HepG2 (cell line): ENCODE measurements at regions not wholly inside any gene's neighbourhood (a gene's known extent, or its start where the extent isn't known, plus 50 kb on each side); places are given as distances from the start of the nearest gene placed in this dataset.
A peak's percentile ranks its signal among the peaks of the same experiment; 100 is the strongest.
"Not testable (repeated sequence)": the region's sequence is repeated elsewhere in the genome, so short reads cannot be mapped to it uniquely, and the experiment has no call there.

Experiments used
- ATAC-seq: fragments of 200-7000 bp; cut with Tn5 transposase; 3 replicates; pipeline ENCODE4 v1.9.1; 2020; ENCODE audit warnings: mild to moderate bottlenecking, moderate library complexity
- BruUV-seq: library from RNA; stranded (reverse); fragments of 400-500 nt; replicated peaks from 2 replicates; lab custom pipeline; 2021; lab: Mats Ljungman, UMichigan
- CTCF ChIA-PET: fragments of 300-600 bp; formaldehyde crosslinking; extraction: SDS; loops from one replicate; lab custom pipeline; 2021; ENCODE audit warnings: low total read pairs, inconsistent platforms, low intra/inter-chr PET ratio; lab: Yijun Ruan, JAX
- POLR2A ChIA-PET: fragments of 350-600 bp; sonication (Branson Sonifier 250); formaldehyde crosslinking; loops from one replicate; lab custom pipeline; 2020; ENCODE audit warnings: antibody characterized with exemption, inconsistent platforms; lab: Yijun Ruan, JAX
- DNase-seq: peaks from one replicate; pipeline ENCODE4 v3.0.0-alpha.2; 2015; ENCODE audit warnings: low spot score
- FAIRE-seq: peaks from 3 replicates; lab custom pipeline; 2011; peaks lifted over from hg19 to GRCh38; lab: Jason Lieb, UNC
- H2AFZ ChIP-seq: one replicate; pipeline ENCODE4 v1.6.1; 2011; ENCODE audit warnings: low read length, inconsistent platforms
- H3K27ac ChIP-seq: fragments of 300-600 bp; 3 replicates; pipeline ENCODE4 v1.8.0; 2011; ENCODE audit warnings: mixed run types, mild to moderate bottlenecking, mixed read lengths, low read length, inconsistent platforms; ENCODE audit not compliant: insufficient read depth; ENCODE audit errors: extremely low read length
- H3K27me3 ChIP-seq, 2 experiments: fragments of 200-600 bp in 1 of 2; 2 replicates in 1 of 2; 3 replicates in 1 of 2; pipeline versions ENCODE4 v1.6.0 to v1.8.0; 2011; ENCODE audit warnings: low read length in 2 of 2, mild to moderate bottlenecking in 2 of 2, moderate library complexity in 2 of 2, inconsistent platforms in 1 of 2; ENCODE audit not compliant: insufficient read depth in 2 of 2, control insufficient read depth in 1 of 2
- H3K36me3 ChIP-seq, 2 experiments: fragments of 200-600 bp in 1 of 2; replicated peaks in 1 of 2; 2 replicates in 1 of 2; 3 replicates in 1 of 2; pipeline versions ENCODE4 v1.5.1 to v1.8.0; 2011; ENCODE audit warnings: low read length in 2 of 2, inconsistent platforms in 1 of 2; ENCODE audit not compliant: insufficient read depth in 2 of 2, control insufficient read depth in 1 of 2
- H3K4me1 ChIP-seq: 2 replicates; pipeline ENCODE4 v1.5.1; 2012; ENCODE audit warnings: low read length, inconsistent platforms; ENCODE audit not compliant: insufficient read depth
- H3K4me2 ChIP-seq: 2 replicates; pipeline ENCODE4 v1.6.0; 2011; ENCODE audit warnings: low read depth, low read length, inconsistent platforms
- H3K4me3 ChIP-seq, 3 experiments: fragments of 200-600 bp in 1 of 3; sonication (generic), shearing (Covaris generic) in 1 of 3; replicated peaks in 1 of 3; 2 replicates each; pipeline ENCODE4 v1.5.1; 2011 to 2016; ENCODE audit warnings: low read length in 3 of 3, inconsistent platforms in 2 of 3, low read depth in 2 of 3, mild to moderate bottlenecking in 2 of 3, control low read depth in 1 of 3, mixed read lengths in 1 of 3; ENCODE audit not compliant: insufficient read depth in 1 of 3
- H3K79me2 ChIP-seq: one replicate; pipeline ENCODE4 v1.6.1; 2011; ENCODE audit warnings: low read length, inconsistent platforms; ENCODE audit not compliant: insufficient read depth
- H3K9ac ChIP-seq: 2 replicates; pipeline ENCODE4 v1.6.0; 2011; ENCODE audit warnings: mild to moderate bottlenecking, low read depth, low read length, inconsistent platforms; ENCODE audit not compliant: insufficient read depth
- H3K9me3 ChIP-seq: 2 replicates; pipeline ENCODE4 v1.5.1; 2012; ENCODE audit warnings: mild to moderate bottlenecking, low read length
- H4K20me1 ChIP-seq: 2 replicates; pipeline ENCODE4 v1.6.0; 2011; ENCODE audit warnings: inconsistent platforms, mild to moderate bottlenecking, low read length, moderate library complexity; ENCODE audit not compliant: insufficient read depth
- MXI1 ChIP-seq: IDR thresholded peaks from 3 replicates; pipeline ENCODE4 v1.6.1; 2012; ENCODE audit warnings: low read depth, low read length, inconsistent platforms, borderline replicate concordance
- SIN3A ChIP-seq: IDR thresholded peaks from 2 replicates; pipeline ENCODE4 v1.6.1; 2011; ENCODE audit warnings: low read depth, mild to moderate bottlenecking, control low read depth, low read length, borderline replicate concordance
- ZNF318 ChIP-seq: sonication (generic); formaldehyde crosslinking; IDR thresholded peaks from 2 replicates; pipeline ENCODE4 v1.4.0; 2020; ENCODE audit warnings: mild to moderate bottlenecking, missing genetic modification reagents
- ZNF431 ChIP-seq: sonication (generic); formaldehyde crosslinking; IDR thresholded peaks from 2 replicates; pipeline ENCODE4 v1.9.0; 2022; ENCODE audit warnings: missing genetic modification reagents, low read depth, mild to moderate bottlenecking, borderline replicate concordance
- ZNF577 ChIP-seq: sonication (generic); formaldehyde crosslinking; IDR thresholded peaks from 2 replicates; pipeline ENCODE4 v1.4.0; 2020; ENCODE audit warnings: mild to moderate bottlenecking, low read depth, missing genetic modification reagents, borderline replicate concordance
- ZNF816 ChIP-seq: sonication (generic); formaldehyde crosslinking; IDR thresholded peaks from 2 replicates; pipeline ENCODE4 v1.8.0; 2022; ENCODE audit warnings: missing genetic modification reagents, mild to moderate bottlenecking, borderline replicate concordance
- WGBS: methylation state at CpG from one replicate; pipeline ENCODE4 v1.1.6; 2017; ENCODE audit warnings: low lambda C conversion rate; 5-methylcytosine and 5-hydroxymethylcytosine counted together
- in situ Hi-C: cut with HindIII; loops from 2 replicates; pipeline ENCODE4 v1.10.0; 2017; ENCODE audit warnings: low pct_unique_long_range_greater_than_20kb; ENCODE audit not compliant: extremely low pct_ligation_motif_present
- intact Hi-C: fragments of 100-400 bp; cut with micrococcal nuclease; formaldehyde crosslinking; loops from one replicate; pipeline ENCODE4 v1.10.0; 2022; ENCODE audit not compliant: unreplicated experiment

- TF ChIP-seq ZNF318 (CRISPR knock-in tag) (no peak), ZNF577 (no peak), ZNF816 (CRISPR knock-in tag) (no peak), MXI1 (no peak), SIN3A (no peak)
Observed at GRCh38 chr2:62391696-62392095, 114.3 kb downstream of the TMEM17 start (continued).

- FAIRE-seq, BruUV-seq, H3K4me2 ChIP-seq, POLR2A ChIA-PET, H2AFZ ChIP-seq, H3K4me3 ChIP-seq, ATAC-seq, DNase-seq, CTCF ChIA-PET, H3K27me3 ChIP-seq, H4K20me1 ChIP-seq, H3K27ac ChIP-seq, H3K36me3 ChIP-seq, H3K9me3 ChIP-seq, H3K9ac ChIP-seq, H3K79me2 ChIP-seq, H3K4me1 ChIP-seq, intact Hi-C loops, in situ Hi-C loops: not testable (repeated sequence)
- TF ChIP-seq ZNF431 (CRISPR knock-in tag), result peak; percentile 99
- 0% methylated on average over 2 of the region's 2 CpGs for WGBS
Observed at GRCh38 chr2:62386378-62386777, 119.6 kb downstream of the TMEM17 start.
